ENCODE measurements at regions not wholly inside any gene's neighbourhood (a gene's known extent, or its start where the extent isn't known, plus 50 kb on each side); places are given as distances from the start of the nearest gene placed in this dataset.

DNA sequence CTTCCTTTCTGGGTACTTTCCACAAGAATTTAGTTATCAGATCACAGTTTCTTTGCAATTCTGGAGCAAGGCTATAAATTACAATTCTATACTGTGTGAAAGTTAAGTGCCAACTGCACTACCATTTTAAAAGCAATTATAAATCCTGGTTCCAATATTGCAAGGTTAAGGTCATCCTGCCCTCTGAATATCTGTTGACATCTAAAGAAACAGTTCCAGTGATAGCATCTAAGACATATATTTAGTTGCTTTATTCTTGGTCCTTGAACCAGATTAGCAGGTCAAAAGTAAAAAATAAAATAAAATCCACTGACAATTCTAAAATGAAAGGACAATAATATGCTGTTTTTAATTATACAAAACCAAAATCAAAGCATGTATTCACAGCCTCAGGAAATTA is 334.2 kb downstream of the ATXN7L3B start:
- H3K27ac Mint-ChIP-seq = no peak overlapping the region
- H3K36me3 Mint-ChIP-seq (ENCODE audit: low read depth) = no peaks in the 10 kb centered on the region
- no peak overlapping the region for H3K4me3 Mint-ChIP-seq
- intact Hi-C loops (cut with micrococcal nuclease) = no loop called here
- H3K4me1 Mint-ChIP-seq (ENCODE audit: low read depth) = no peaks in the 10 kb centered on the region
- no peak for DNase-seq (ENCODE audit: low spot score)
- H3K9me3 Mint-ChIP-seq = peaks cover 7% of the 10 kb centered on the region
- no peaks in the 10 kb centered on the region for H3K27me3 Mint-ChIP-seq (ENCODE audit: insufficient read depth)

DNA sequence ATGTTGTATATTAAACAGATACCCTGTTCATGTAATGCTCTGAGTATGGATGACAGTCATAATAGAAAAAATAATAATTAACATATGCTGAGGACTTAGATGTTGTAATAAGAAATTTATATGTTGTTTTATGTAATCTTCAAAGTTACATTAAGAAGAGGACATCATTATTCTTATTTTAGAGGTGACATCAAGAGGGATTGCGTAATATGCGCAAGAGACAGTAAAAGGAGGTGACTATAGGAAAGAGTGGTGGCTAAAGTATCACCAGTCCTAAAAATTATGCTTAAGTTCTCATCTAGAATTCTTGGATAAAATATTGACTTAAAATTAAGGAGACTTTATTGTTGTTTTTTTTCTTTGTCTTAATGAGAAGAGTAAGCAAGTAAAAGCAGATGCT is 323.9 kb downstream of the KCNC2 start:
- no peak for DNase-seq (ENCODE audit: low spot score)
- H3K4me3 Mint-ChIP-seq = no peak overlapping the region
- H3K9me3 Mint-ChIP-seq = no peaks in the 10 kb centered on the region
- intact Hi-C loops (cut with micrococcal nuclease) = no loop called here
- H3K27ac Mint-ChIP-seq = no peak overlapping the region
- peaks cover 10% of the 10 kb centered on the region for H3K4me1 Mint-ChIP-seq (ENCODE audit: low read depth)
- no peaks in the 10 kb centered on the region for H3K36me3 Mint-ChIP-seq (ENCODE audit: low read depth)
- no peaks in the 10 kb centered on the region for H3K27me3 Mint-ChIP-seq (ENCODE audit: insufficient read depth)

DNA sequence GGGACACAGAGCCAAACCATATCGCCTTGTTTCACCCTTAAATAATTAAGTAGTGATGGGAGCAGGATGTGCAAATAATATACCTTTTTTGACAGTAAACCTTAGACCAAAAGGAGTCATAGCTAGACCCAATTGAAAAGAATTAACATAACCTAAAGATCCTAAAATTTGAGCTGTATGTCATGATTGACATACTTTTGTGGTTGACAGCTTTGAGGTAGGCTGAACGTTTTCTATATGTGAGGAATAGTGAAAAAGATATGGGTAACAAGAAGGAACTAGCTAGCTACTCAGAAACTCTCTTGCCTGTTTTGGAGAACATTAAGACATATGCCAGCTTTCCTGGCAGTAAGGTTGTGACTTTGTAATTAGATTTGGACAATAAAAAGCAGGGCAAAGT is 320.6 kb downstream of the KCNC2 start:
- H3K27ac Mint-ChIP-seq = no peak overlapping the region
- H3K9me3 Mint-ChIP-seq = no peaks in the 10 kb centered on the region
- H3K4me3 Mint-ChIP-seq = no peak overlapping the region
- intact Hi-C loops (cut with micrococcal nuclease) = no loop called here
- no peaks in the 10 kb centered on the region for H3K36me3 Mint-ChIP-seq (ENCODE audit: low read depth)
- no peak for DNase-seq (ENCODE audit: low spot score)
- peaks cover 10% of the 10 kb centered on the region for H3K4me1 Mint-ChIP-seq (ENCODE audit: low read depth)
- H3K27me3 Mint-ChIP-seq (ENCODE audit: insufficient read depth) = no peaks in the 10 kb centered on the region

DNA sequence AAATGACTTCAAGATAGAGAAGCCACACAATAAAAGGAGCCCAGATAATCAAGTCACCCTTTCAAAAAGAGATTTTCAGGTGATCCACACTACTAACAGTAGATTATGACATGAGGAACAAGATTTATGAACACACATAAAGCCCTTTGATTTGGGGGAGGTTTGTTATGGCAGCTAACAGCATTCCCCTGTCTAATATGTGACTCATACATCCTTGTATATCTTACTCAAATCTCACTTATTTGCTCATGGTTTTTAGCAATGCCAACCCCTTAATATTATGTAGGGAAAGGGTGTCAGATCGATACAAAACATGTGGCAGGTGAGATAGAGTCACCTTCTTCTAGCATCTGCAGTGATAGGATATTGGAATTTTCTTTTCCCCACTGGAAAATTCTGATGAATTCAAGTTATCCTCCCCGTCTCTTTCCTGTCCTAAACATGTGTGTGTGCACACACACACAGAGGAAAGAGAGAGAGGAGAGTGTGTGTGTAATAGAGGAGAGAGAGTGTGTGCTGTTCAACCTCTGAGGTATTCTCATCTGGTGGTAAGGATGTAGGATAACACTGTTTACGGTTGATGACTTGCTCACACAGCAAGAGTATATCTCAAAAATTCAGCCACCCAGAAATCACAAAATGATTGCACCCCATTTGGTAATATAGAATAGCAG is 319.9 kb downstream of the KCNC2 start:
- no peaks in the 10 kb centered on the region for H3K9me3 Mint-ChIP-seq
- intact Hi-C loops (cut with micrococcal nuclease) = no loop called here

DNA sequence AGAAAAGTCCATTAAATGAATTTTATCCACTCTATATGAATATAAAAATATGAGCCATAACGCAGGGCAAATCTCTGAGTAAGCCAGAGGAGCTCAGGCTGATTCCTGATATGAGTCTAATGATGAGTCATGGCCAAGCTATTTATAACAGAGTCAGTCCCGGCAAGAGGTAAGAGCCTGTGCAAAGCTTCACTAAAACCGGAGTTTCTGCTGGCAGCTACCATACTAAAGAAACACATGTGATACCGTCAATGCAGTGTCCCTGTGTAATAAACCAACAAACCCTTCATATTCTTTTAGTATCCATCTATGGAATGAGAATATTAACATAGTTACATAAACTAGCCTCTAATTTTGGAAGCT is 319.4 kb downstream of the KCNC2 start:
- no peaks in the 10 kb centered on the region for H3K27me3 Mint-ChIP-seq (ENCODE audit: insufficient read depth)
- no peak for DNase-seq (ENCODE audit: low spot score)
- H3K36me3 Mint-ChIP-seq (ENCODE audit: low read depth) = no peaks in the 10 kb centered on the region
- H3K9me3 Mint-ChIP-seq = no peaks in the 10 kb centered on the region
- intact Hi-C loops (cut with micrococcal nuclease) = no loop called here
- peaks cover 10% of the 10 kb centered on the region for H3K4me1 Mint-ChIP-seq (ENCODE audit: low read depth)
- H3K4me3 Mint-ChIP-seq = no peak overlapping the region
- no peak overlapping the region for H3K27ac Mint-ChIP-seq

More for the DNA sequence above, 319.9 kb downstream of the KCNC2 start:
- Mint-ChIP-seq H3K4me1 (ENCODE audit: low read depth) (peaks cover 10% of the 10 kb centered on the region), H3K27ac (no peak overlapping the region), H3K27me3 (ENCODE audit: insufficient read depth) (no peaks in the 10 kb centered on the region), H3K36me3 (ENCODE audit: low read depth) (no peaks in the 10 kb centered on the region), H3K4me3 (no peak overlapping the region)
- no peak for DNase-seq (ENCODE audit: low spot score)

DNA sequence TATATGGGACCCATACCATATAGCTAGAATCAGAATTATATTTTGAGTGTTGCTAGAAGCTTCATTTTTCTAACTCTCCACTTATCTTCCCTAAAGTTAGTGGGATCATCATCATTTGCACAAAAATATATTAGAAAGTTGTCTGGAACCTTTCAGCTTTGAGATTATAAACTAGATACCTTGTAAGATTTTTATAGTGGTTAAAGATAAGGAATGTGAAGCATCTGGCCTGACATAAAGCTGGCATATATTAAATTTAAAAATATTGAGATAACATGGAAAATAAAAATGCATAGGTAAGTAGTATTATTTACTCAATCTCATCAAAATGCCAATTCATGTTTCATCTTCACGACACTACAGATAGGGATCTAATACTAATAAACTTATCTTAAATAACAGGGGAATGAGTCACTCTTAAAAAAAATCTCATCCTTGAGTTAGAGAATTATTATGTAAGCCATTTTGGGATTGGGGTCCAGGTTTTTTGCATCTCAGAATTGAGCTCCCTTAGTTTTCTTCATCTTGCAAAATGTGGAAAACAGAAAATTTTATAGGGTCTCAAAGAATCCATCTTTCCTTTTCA is 318.5 kb downstream of the KCNC2 start:
- Mint-ChIP-seq H3K36me3 (ENCODE audit: low read depth) (no peaks in the 10 kb centered on the region), H3K27ac (no peak overlapping the region), H3K4me1 (ENCODE audit: low read depth) (peaks cover 10% of the 10 kb centered on the region), H3K9me3 (no peaks in the 10 kb centered on the region), H3K27me3 (ENCODE audit: insufficient read depth) (no peaks in the 10 kb centered on the region), H3K4me3 (no peak overlapping the region)
- DNase-seq (ENCODE audit: low spot score) = no peak
- intact Hi-C loops (cut with micrococcal nuclease) = no loop called here

DNA sequence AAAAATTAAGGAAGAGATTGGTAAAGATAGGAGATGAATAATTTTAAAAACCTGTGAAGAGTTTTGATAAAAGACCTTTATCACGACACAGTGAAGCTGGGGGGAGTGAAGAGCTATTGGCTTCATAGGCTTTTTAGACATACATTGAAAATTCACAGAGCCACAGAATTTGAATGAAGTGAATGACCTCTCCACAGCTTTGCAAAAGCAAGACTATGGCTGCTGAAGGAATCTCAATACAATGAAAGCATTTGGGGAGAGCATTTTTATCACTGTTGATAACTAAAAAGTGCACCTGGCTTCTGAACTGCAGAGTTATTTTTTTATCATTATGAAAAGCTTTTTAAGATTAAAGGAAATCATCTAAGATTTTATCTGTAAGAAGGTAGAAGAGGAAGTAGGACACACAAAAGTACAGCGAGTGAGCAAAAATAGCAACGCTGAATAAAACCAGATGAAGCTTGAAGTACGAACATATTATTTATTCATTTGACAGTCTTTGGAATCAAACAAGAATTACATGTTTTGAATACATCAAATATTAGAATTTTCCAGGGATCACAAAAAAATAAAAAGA is 317.5 kb downstream of the KCNC2 start:
- Mint-ChIP-seq H3K4me3 (no peak overlapping the region), H3K27me3 (ENCODE audit: insufficient read depth) (no peaks in the 10 kb centered on the region), H3K27ac (no peak overlapping the region), H3K9me3 (no peaks in the 10 kb centered on the region), H3K4me1 (ENCODE audit: low read depth) (peaks cover 10% of the 10 kb centered on the region), H3K36me3 (ENCODE audit: low read depth) (no peaks in the 10 kb centered on the region)
- DNase-seq (ENCODE audit: low spot score) = no peak
- intact Hi-C loops (cut with micrococcal nuclease) = no loop called here

DNA sequence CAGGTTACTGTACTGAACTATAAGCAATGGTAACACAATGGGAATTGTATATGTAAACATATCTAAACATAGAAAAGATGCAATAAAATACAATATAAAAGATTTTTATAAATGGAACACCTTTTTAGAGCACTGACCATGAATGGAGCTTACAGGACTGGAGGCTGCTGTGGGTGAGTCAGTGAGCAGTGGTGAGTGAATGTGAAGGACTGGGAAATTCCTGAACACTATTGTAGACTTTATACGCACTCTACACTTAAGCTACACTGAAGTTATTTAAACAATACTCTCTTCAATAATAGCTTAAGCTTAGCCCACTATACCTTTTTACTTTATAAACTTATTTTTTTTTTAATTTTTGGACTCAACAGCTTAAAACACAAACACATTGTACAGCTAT is 313.5 kb downstream of the KCNC2 start:
- Mint-ChIP-seq H3K4me3 (no peak overlapping the region), H3K4me1 (ENCODE audit: low read depth) (no peaks in the 10 kb centered on the region), H3K36me3 (ENCODE audit: low read depth) (no peaks in the 10 kb centered on the region), H3K9me3 (no peaks in the 10 kb centered on the region), H3K27me3 (ENCODE audit: insufficient read depth) (no peaks in the 10 kb centered on the region), H3K27ac (no peak overlapping the region)
- intact Hi-C loops (cut with micrococcal nuclease) = no loop called here
- no peak for DNase-seq (ENCODE audit: low spot score)

DNA sequence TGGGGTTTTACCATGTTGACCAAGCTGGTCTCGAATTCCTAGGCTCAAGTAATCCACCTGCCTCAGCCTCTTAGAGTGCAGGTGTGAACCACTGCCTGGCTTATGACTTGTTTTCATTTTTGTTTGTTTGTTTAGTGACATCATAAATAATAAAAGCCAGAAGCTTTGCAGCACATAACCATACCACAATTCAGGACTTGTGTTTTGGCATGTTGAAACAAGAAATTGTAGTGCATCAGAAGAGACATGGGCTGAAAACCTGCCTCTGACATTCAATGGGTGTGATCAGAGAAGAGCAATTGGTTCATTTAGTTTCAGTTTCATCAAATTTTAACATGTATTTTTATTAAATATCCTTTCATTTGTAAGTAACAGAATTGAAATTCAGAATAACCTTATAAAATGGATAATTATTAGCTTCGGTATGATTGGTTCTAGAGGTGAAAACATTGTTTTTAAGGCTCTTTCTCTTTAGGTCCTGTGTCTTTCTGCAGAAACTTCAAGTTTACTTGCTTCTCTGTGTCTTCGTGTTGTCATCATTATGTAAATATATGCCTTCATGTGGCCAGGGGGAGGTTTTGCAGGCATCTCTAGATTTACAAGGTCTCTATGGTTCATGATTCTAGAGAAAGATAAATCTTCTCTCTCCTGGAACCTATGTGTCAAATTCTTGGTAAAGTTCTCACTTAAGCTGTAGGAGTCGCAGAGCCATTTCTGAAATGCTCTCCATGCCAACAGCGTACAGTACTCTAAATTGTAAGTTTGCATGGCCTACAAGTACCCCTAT is 312.0 kb downstream of the KCNC2 start:
- no peak overlapping the region for H3K4me3 Mint-ChIP-seq
- no peak for DNase-seq (ENCODE audit: low spot score)
- H3K4me1 Mint-ChIP-seq (ENCODE audit: low read depth) = no peaks in the 10 kb centered on the region
- H3K27me3 Mint-ChIP-seq (ENCODE audit: insufficient read depth) = no peaks in the 10 kb centered on the region
- intact Hi-C loops (cut with micrococcal nuclease) = no loop called here
- no peaks in the 10 kb centered on the region for H3K36me3 Mint-ChIP-seq (ENCODE audit: low read depth)
- no peak overlapping the region for H3K27ac Mint-ChIP-seq
- no peaks in the 10 kb centered on the region for H3K9me3 Mint-ChIP-seq

DNA sequence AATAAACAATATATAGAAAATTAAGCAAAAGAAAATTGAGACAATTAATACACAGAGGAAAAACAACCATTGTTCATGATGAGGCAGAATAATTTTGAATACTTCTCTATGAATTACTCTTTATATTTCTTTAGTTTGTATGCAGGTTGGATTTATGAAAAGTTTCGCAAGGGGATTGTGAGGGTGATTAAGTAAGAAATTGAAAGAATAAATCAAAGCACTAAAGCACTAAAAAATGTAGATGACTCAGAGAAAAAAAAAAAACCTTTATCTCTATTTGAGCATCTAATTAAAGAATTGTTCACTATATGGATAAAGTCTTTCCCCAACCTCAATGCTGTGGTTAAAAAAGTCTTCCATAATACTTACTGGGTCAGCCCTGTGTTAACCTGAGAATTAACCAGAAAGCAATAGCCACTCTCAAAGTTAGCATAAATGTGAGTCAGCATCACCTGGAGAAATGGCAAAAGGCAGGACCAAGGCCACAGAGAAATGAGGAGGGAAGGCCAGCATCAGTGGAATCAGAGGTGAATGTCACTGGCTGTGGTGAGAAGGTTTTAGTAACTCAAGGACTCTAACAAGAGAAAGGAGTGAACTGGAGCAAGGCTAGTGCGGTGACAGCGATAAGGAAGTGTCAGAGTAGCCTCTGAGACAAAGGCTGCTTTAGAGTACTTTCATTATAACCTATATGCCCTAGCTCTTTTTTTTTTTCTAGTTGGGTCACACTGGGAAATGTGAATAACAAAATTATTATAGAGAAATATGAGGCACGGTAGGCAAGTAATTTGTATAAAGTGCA is 310.4 kb downstream of the KCNC2 start:
- Mint-ChIP-seq H3K4me3 (no peak overlapping the region), H3K27ac (no peak overlapping the region), H3K9me3 (no peaks in the 10 kb centered on the region)

DNA sequence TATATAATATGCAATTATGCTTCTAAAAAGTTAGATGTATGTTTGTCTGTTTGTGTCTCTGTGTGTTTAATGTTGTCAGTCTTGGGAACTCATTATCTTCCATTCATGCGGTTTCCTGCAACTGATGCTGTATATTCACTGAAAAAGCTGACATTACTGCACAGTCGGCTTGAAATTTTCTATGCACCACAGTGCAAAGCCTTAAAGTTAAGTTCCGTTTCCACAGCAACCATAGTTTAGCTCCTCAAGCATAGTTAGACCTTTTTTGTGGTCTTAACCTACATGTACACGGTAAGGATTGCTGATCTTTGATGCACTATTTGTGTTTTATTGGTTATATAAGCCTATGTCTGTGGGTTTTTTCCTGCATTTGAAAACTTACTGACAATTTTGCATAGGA is 309.4 kb downstream of the KCNC2 start:
- Mint-ChIP-seq H3K9me3 (no peaks in the 10 kb centered on the region), H3K27me3 (ENCODE audit: insufficient read depth) (no peaks in the 10 kb centered on the region), H3K4me3 (no peak overlapping the region), H3K27ac (no peak overlapping the region), H3K4me1 (ENCODE audit: low read depth) (no peaks in the 10 kb centered on the region), H3K36me3 (ENCODE audit: low read depth) (no peaks in the 10 kb centered on the region)
- intact Hi-C loops (cut with micrococcal nuclease) = no loop called here
- DNase-seq (ENCODE audit: low spot score) = no peak

More for the DNA sequence above, 310.4 kb downstream of the KCNC2 start:
- intact Hi-C loops (cut with micrococcal nuclease) = no loop called here
- no peak for DNase-seq (ENCODE audit: low spot score)
- Mint-ChIP-seq H3K36me3 (ENCODE audit: low read depth) (no peaks in the 10 kb centered on the region), H3K27me3 (ENCODE audit: insufficient read depth) (no peaks in the 10 kb centered on the region), H3K4me1 (ENCODE audit: low read depth) (no peaks in the 10 kb centered on the region)

DNA sequence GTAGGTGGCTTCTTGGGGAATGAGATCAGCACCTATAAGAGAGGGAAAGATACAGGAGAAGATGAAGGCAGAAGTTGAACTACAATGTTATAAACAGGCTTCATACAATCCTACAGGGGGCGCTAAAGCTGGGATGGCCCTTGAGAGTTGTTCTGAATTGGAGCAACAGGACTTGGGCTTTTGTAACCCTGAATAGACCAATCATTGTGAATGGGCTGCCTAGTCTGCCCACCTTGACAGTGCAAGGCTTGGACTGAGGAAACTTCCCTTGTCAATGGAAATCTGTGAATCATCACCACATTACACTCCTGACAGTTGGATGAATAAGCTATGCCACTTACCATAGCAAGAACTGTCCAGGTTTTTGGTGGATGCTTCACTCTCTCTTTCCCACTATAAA is 306.1 kb downstream of the KCNC2 start:
- no peak for DNase-seq (ENCODE audit: low spot score)
- Mint-ChIP-seq H3K4me1 (ENCODE audit: low read depth) (no peaks in the 10 kb centered on the region), H3K9me3 (no peaks in the 10 kb centered on the region), H3K36me3 (ENCODE audit: low read depth) (no peaks in the 10 kb centered on the region), H3K4me3 (no peak overlapping the region), H3K27ac (no peak overlapping the region), H3K27me3 (ENCODE audit: insufficient read depth) (no peaks in the 10 kb centered on the region)
- intact Hi-C loops (cut with micrococcal nuclease) = no loop called here

Data from activated T-helper 1 cell treated with anti-CD3 and anti-CD28 coated beads, Interleukin-12 subunit alpha, Interleukin-12 subunit beta, Interleukin-2, Interleukin-4 antibody, amounts not matched to agents 30 ng/mL and 10 ng/mL and 1 ng/mL, durations not matched to agents 14 hours and 24 hours and 36 hours (primary cell).